ENCODE measurements at regions not wholly inside any gene's neighbourhood (a gene's known extent, or its start where the extent isn't known, plus 50 kb on each side); places are given as distances from the start of the nearest gene placed in this dataset.
A peak's percentile ranks its signal among the peaks of the same experiment; 100 is the strongest.

- FAIRE-seq (no peak), ATAC-seq (no peak), DNase-seq (no peak)
- Histone ChIP-seq H3K9me3 (no peaks in the 10 kb centered on the region), H3K4me1 (peaks cover 0 to 2% (median 0%) of the 10 kb centered on the region in 3 donors), H3K27ac (no peak overlapping the region), H3K27me3 (no peaks in the 10 kb centered on the region), H3K4me3 (no peak overlapping the region), H3K36me3 (no peaks in the 10 kb centered on the region)
- intact Hi-C loops (cut with DNase I): no loop called here
- 43 to 52% methylated on average over 7 of the region's 7 CpGs for WGBS, 2 donors
- TF ChIP-seq CTCF (IDR thresholded peaks at IDR 0.05): no peak
Observed at GRCh38 chr2:176763851-176764404, 448.7 kb upstream of the HNRNPA3 start.

DNA sequence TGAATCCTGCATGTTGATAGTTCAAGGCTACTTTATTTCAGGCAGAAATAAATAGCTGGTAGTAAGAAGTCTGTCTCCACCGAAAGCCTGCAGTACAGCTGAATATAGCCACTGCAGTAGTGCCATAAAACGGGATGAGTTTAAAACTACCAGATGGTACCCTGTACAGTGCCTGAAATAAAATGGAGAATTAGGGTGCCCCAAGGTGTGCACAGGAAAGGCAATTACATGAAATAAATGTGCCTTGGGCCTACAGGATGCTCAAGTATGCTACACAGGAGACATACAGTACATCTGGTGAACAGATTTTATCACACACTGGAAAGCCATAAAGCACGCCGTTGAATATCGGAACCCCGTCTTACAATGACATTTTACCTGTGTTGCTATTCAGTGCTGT, 447.7 kb upstream of the HNRNPA3 start:
- intact Hi-C loops (cut with DNase I): no loop called here
- 88 to 91% methylated on average over 6 of the region's 6 CpGs for WGBS, 2 donors

GRCh38 chr2:176766005-176766404, 446.6 kb upstream of the HNRNPA3 start:
- no peak for FAIRE-seq
- TF ChIP-seq CTCF (IDR thresholded peaks at IDR 0.05): no peak
- no peaks in the 10 kb centered on the region for H3K36me3 ChIP-seq
- no peak for ATAC-seq
- intact Hi-C loops (cut with DNase I): no loop called here
- 84 to 86% methylated on average over 9 of the region's 9 CpGs for WGBS, 2 donors
- DNase-seq: no peak
- peaks cover 0 to 3% (median 0%) of the 10 kb centered on the region in 4 donors for H3K27me3 ChIP-seq
- no peaks in the 10 kb centered on the region for H3K4me1 ChIP-seq
- H3K4me3 ChIP-seq: no peak overlapping the region
- H3K27ac ChIP-seq: no peak overlapping the region
- no peaks in the 10 kb centered on the region for H3K9me3 ChIP-seq

More for the DNA sequence above, 447.7 kb upstream of the HNRNPA3 start:
- Histone ChIP-seq H3K36me3 (no peaks in the 10 kb centered on the region), H3K27ac (no peak overlapping the region), H3K4me1 (no peaks in the 10 kb centered on the region), H3K9me3 (no peaks in the 10 kb centered on the region), H3K27me3 (no peaks in the 10 kb centered on the region), H3K4me3 (no peak overlapping the region)
- no peak for TF ChIP-seq CTCF (IDR thresholded peaks at IDR 0.05)
- ATAC-seq (no peak), FAIRE-seq (no peak), DNase-seq (no peak)

DNA sequence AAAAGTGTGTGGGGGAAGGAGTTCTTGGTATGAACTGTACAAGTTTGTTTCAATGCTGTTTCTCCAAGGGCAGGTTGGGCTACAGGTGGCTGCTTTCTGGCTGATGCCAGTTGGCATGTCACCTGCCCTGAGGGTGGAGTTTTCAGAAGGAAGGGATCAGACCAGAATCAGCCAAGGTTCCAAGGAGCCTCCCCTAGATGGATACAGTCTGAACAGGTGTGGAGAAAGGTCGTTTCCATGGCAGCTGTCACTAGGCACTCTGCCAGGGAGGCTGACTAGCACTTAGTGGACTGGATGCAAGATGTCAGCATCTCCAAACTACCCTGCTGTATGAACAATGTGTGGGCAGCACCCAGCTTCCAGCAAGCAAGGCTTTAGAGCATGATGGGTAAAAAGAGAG, 444.4 kb upstream of the HNRNPA3 start:
- DNase-seq: peak; percentile 28 to 74 (median 55)
- peak; percentile 46 to 78 (median 67) for ATAC-seq
- H3K36me3 ChIP-seq: no peaks in the 10 kb centered on the region
- no peaks in the 10 kb centered on the region for H3K9me3 ChIP-seq
- 19 to 22% methylated on average over 1 of the region's 1 CpG for WGBS, 2 donors
- intact Hi-C loops (cut with DNase I): no loop called here
- no peak overlapping the region for H3K27ac ChIP-seq
- no peak for TF ChIP-seq CTCF (IDR thresholded peaks at IDR 0.05)
- peaks cover 0 to 3% (median 0%) of the 10 kb centered on the region in 4 donors for H3K27me3 ChIP-seq
- no peak for FAIRE-seq
- H3K4me3 ChIP-seq: no peak overlapping the region
- no peaks in the 10 kb centered on the region for H3K4me1 ChIP-seq

GRCh38 chr2:176769021-176769420, 443.6 kb upstream of the HNRNPA3 start:
- DNase-seq (no peak), ATAC-seq (no peak), FAIRE-seq (no peak)
- H3K9me3 ChIP-seq: no peaks in the 10 kb centered on the region
- WGBS, 2 donors: 54 to 58% methylated on average over 3 of the region's 3 CpGs
- peaks cover 0 to 3% (median 0%) of the 10 kb centered on the region in 4 donors for H3K27me3 ChIP-seq
- H3K36me3 ChIP-seq: no peaks in the 10 kb centered on the region
- H3K4me3 ChIP-seq: no peak overlapping the region
- no peak overlapping the region for H3K27ac ChIP-seq
- no peaks in the 10 kb centered on the region for H3K4me1 ChIP-seq
- intact Hi-C loops (cut with DNase I): no loop called here
- no peak for TF ChIP-seq CTCF (IDR thresholded peaks at IDR 0.05)

All from pancreas (tissue), 10 donors.